ENCODE measurements at regions not wholly inside any gene's neighbourhood (a gene's known extent, or its start where the extent isn't known, plus 50 kb on each side); places are given as distances from the start of the nearest gene placed in this dataset.
A peak's percentile ranks its signal among the peaks of the same experiment; 100 is the strongest.
"Not testable (repeated sequence)": the region's sequence is repeated elsewhere in the genome, so short reads cannot be mapped to it uniquely, and the experiment has no call there.

- Mint-ChIP-seq H3K4me1 (ENCODE audit: low read depth) (no peaks in the 10 kb centered on the region), H3K9me3 (ENCODE audit: low read depth) (peaks cover 26% of the 10 kb centered on the region), H3K27me3 (ENCODE audit: low read depth) (no peaks in the 10 kb centered on the region), H3K36me3 (ENCODE audit: low read depth) (peaks cover 3% of the 10 kb centered on the region), H3K27ac (ENCODE audit: unreplicated experiment) (no peak overlapping the region), H3K4me3 (ENCODE audit: unreplicated experiment) (no peak overlapping the region)
- TF ChIP-seq, protein P1, sequence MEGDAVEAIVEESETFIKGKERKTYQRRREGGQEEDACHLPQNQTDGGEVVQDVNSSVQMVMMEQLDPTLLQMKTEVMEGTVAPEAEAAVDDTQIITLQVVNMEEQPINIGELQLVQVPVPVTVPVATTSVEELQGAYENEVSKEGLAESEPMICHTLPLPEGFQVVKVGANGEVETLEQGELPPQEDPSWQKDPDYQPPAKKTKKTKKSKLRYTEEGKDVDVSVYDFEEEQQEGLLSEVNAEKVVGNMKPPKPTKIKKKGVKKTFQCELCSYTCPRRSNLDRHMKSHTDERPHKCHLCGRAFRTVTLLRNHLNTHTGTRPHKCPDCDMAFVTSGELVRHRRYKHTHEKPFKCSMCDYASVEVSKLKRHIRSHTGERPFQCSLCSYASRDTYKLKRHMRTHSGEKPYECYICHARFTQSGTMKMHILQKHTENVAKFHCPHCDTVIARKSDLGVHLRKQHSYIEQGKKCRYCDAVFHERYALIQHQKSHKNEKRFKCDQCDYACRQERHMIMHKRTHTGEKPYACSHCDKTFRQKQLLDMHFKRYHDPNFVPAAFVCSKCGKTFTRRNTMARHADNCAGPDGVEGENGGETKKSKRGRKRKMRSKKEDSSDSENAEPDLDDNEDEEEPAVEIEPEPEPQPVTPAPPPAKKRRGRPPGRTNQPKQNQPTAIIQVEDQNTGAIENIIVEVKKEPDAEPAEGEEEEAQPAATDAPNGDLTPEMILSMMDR (IDR thresholded peaks at IDR 0.05): no peak
- no peak for DNase-seq (ENCODE audit: low spot score)
Measured at GRCh38 chr5:130642461-130642860, 522.6 kb downstream of the HINT1 start.

- peaks cover 5% of the 10 kb centered on the region for H3K36me3 Mint-ChIP-seq (ENCODE audit: low read depth)
- H3K9me3 Mint-ChIP-seq (ENCODE audit: low read depth): peaks cover 28% of the 10 kb centered on the region
- H3K27ac Mint-ChIP-seq (ENCODE audit: unreplicated experiment): peak overlapping the region; percentile 38
- H3K4me3 Mint-ChIP-seq (ENCODE audit: unreplicated experiment): no peak overlapping the region
- DNase-seq (ENCODE audit: low spot score): no peak
- no peaks in the 10 kb centered on the region for H3K4me1 Mint-ChIP-seq (ENCODE audit: low read depth)
- TF ChIP-seq, protein P1 (IDR thresholded peaks at IDR 0.05): no peak
- H3K27me3 Mint-ChIP-seq (ENCODE audit: low read depth): no peaks in the 10 kb centered on the region
Measured at GRCh38 chr5:130627145-130627544, 537.9 kb downstream of the HINT1 start.

DNA sequence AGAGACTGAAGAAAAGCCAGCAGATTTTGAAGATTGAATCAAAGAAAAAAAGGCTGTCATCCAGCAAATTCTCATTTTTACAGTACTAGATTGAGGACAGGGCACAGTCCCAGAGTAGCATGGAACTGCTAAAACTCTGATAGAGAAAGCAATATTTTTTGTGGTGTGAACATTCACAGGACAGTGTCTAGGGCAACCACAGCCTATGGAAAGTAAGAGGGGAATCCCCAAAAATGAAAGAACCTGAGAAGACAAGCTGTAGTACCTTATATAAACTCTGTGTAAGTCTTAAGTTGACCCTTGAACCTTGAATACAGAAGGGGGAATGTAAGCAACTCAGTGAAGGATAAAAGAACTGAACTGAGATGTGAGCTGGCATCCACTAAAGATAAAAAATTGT is 540.3 kb downstream of the HINT1 start:
- Mint-ChIP-seq H3K9me3 (ENCODE audit: low read depth) (peaks cover 10% of the 10 kb centered on the region), H3K36me3 (ENCODE audit: low read depth) (no peaks in the 10 kb centered on the region), H3K4me1 (ENCODE audit: low read depth) (no peaks in the 10 kb centered on the region), H3K4me3 (ENCODE audit: unreplicated experiment) (no peak overlapping the region), H3K27me3 (ENCODE audit: low read depth) (no peaks in the 10 kb centered on the region), H3K27ac (ENCODE audit: unreplicated experiment) (no peak overlapping the region)
- DNase-seq (ENCODE audit: low spot score): no peak
- TF ChIP-seq, protein P1 (IDR thresholded peaks at IDR 0.05): no peak

- Mint-ChIP-seq H3K27ac (ENCODE audit: unreplicated experiment) (no peak overlapping the region), H3K36me3 (ENCODE audit: low read depth) (no peaks in the 10 kb centered on the region), H3K4me3 (ENCODE audit: unreplicated experiment) (no peak overlapping the region), H3K9me3 (ENCODE audit: low read depth) (peaks cover 2% of the 10 kb centered on the region), H3K4me1 (ENCODE audit: low read depth) (no peaks in the 10 kb centered on the region), H3K27me3 (ENCODE audit: low read depth) (no peaks in the 10 kb centered on the region)
- TF ChIP-seq, protein P1 (IDR thresholded peaks at IDR 0.05): no peak
- no peak for DNase-seq (ENCODE audit: low spot score)
Measured at GRCh38 chr5:130616161-130616560, 548.9 kb downstream of the HINT1 start.

- Mint-ChIP-seq H3K4me1 (ENCODE audit: low read depth) (no peaks in the 10 kb centered on the region), H3K27ac (ENCODE audit: unreplicated experiment) (no peak overlapping the region), H3K4me3 (ENCODE audit: unreplicated experiment) (no peak overlapping the region), H3K9me3 (ENCODE audit: low read depth) (peaks cover 3% of the 10 kb centered on the region), H3K27me3 (ENCODE audit: low read depth) (peaks cover 1% of the 10 kb centered on the region), H3K36me3 (ENCODE audit: low read depth) (no peaks in the 10 kb centered on the region)
- no peak for DNase-seq (ENCODE audit: low spot score)
- TF ChIP-seq, protein P1 (IDR thresholded peaks at IDR 0.05): no peak
Measured at GRCh38 chr5:130605234-130605633, 559.8 kb downstream of the HINT1 start.

- H3K9me3 Mint-ChIP-seq (ENCODE audit: low read depth): peaks cover 23% of the 10 kb centered on the region
- H3K4me1 Mint-ChIP-seq (ENCODE audit: low read depth); H3K4me3 Mint-ChIP-seq (ENCODE audit: unreplicated experiment); H3K27ac Mint-ChIP-seq (ENCODE audit: unreplicated experiment); H3K27me3 Mint-ChIP-seq (ENCODE audit: low read depth); H3K36me3 Mint-ChIP-seq (ENCODE audit: low read depth); DNase-seq (ENCODE audit: low spot score): not testable (repeated sequence)
Measured at GRCh38 chr5:130596647-130597046, 568.4 kb downstream of the HINT1 start.

Measured in chondrocyte (in vitro differentiated cells).